ENCODE measurements at regions not wholly inside any gene's neighbourhood (a gene's known extent, or its start where the extent isn't known, plus 50 kb on each side); places are given as distances from the start of the nearest gene placed in this dataset.

DNA sequence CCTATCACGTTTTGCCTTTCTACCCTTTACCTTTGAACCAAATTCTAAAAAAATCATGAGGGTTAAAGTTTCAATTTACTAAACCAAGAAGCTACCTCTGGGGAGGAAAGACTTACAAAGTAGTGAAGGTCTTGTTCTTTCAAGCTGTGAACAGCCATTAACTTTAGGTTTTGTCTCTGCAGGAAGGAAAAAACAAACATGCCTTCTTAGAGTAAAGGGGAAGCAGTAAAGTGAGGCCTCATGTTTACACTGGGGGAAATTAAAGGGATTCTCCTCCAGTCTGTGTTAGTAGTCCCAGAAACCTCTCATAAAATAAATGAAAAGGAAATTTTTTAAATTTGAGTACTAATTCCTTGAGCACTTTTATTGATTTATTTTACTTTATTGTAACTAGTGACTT, 780.2 kb upstream of the ADGRL2 start:
- Mint-ChIP-seq H3K4me1 (no peaks in the 10 kb centered on the region), H3K27me3 (ENCODE audit: low read depth in 3 of 3) (no peaks in the 10 kb centered on the region), H3K27ac (no peak overlapping the region), H3K36me3 (no peaks in the 10 kb centered on the region), H3K4me3 (no peak overlapping the region), H3K9me3 (peaks cover 0 to 8% (median 2%) of the 10 kb centered on the region in 7 donors)
- TF ChIP-seq, protein P1, sequence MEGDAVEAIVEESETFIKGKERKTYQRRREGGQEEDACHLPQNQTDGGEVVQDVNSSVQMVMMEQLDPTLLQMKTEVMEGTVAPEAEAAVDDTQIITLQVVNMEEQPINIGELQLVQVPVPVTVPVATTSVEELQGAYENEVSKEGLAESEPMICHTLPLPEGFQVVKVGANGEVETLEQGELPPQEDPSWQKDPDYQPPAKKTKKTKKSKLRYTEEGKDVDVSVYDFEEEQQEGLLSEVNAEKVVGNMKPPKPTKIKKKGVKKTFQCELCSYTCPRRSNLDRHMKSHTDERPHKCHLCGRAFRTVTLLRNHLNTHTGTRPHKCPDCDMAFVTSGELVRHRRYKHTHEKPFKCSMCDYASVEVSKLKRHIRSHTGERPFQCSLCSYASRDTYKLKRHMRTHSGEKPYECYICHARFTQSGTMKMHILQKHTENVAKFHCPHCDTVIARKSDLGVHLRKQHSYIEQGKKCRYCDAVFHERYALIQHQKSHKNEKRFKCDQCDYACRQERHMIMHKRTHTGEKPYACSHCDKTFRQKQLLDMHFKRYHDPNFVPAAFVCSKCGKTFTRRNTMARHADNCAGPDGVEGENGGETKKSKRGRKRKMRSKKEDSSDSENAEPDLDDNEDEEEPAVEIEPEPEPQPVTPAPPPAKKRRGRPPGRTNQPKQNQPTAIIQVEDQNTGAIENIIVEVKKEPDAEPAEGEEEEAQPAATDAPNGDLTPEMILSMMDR (IDR thresholded peaks at IDR 0.05) = no peak
- Histone ChIP-seq H2AFZ (ENCODE audit: insufficient read depth, low read depth, low read length, poor library complexity, severe bottlenecking) (no peak overlapping the region), H3K4me2 (replicated peaks; ENCODE audit: extremely low read depth, low read length, poor library complexity, severe bottlenecking) (no peak overlapping the region), H3K9ac (ENCODE audit: insufficient read depth, low read length, poor library complexity, severe bottlenecking) (no peak overlapping the region), H3K27me3 (ENCODE audit: control insufficient read depth in 2 of 2, insufficient read depth in 2 of 2, low read length in 2 of 2) (no peaks in the 10 kb centered on the region), H3K9me3 (replicated peaks in 1 of 2; ENCODE audit: control insufficient read depth in 1 of 2, insufficient read depth in 1 of 2, low read length in 2 of 2) (peaks cover 0 to 3% of the 10 kb centered on the region in 2 donors), H4K20me1 (ENCODE audit: insufficient read depth, low read length) (no peaks in the 10 kb centered on the region), H3K27ac (ENCODE audit: low read depth in 1 of 2, low read length in 2 of 2) (no peak overlapping the region), H3K79me2 (ENCODE audit: insufficient read depth, low read length) (no peaks in the 10 kb centered on the region), H3K36me3 (replicated peaks in 1 of 2; ENCODE audit: control insufficient read depth in 1 of 2, insufficient read depth in 2 of 2, low read length in 2 of 2) (no peaks in the 10 kb centered on the region), H3K4me1 (ENCODE audit: control insufficient read depth in 1 of 2, insufficient read depth in 2 of 2, low read length in 2 of 2) (no peaks in the 10 kb centered on the region), H3K4me3 (replicated peaks in 1 of 3; ENCODE audit: low read depth in 2 of 3, low read length in 3 of 3) (no peak overlapping the region)
- no peak for DNase-seq
- intact Hi-C loops (cut with micrococcal nuclease) = no loop called here
- WGBS (ENCODE audit: insufficient coverage) = no CpG with 5 or more reads among the region's 1 CpG

DNA sequence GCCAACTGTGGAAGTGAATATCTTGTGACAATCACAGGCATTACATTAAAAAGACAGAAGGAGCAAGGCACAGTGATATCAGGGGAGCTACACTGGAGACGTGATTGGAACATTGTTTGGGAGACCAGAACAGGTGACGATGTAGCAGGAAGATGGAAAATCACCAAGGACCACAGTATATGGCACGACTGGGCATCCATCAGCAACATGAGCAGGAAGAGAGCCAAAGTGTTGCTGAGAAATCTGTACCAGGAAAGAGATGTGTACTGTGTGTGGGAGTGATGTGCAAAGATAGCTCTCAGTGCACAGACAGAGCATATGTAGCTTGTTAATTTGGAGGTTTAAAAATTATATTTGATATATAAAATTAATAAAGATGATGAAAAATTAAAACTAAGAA, 790.6 kb upstream of the ADGRL2 start:
- Histone ChIP-seq H3K9ac (ENCODE audit: insufficient read depth, low read length, poor library complexity, severe bottlenecking) (no peak overlapping the region), H3K4me2 (replicated peaks; ENCODE audit: extremely low read depth, low read length, poor library complexity, severe bottlenecking) (no peak overlapping the region), H3K9me3 (replicated peaks in 1 of 2; ENCODE audit: control insufficient read depth in 1 of 2, insufficient read depth in 1 of 2, low read length in 2 of 2) (no peaks in the 10 kb centered on the region), H3K36me3 (replicated peaks in 1 of 2; ENCODE audit: control insufficient read depth in 1 of 2, insufficient read depth in 2 of 2, low read length in 2 of 2) (no peaks in the 10 kb centered on the region), H3K4me3 (replicated peaks in 1 of 3; ENCODE audit: low read depth in 2 of 3, low read length in 3 of 3) (no peak overlapping the region), H3K27ac (ENCODE audit: low read depth in 1 of 2, low read length in 2 of 2) (no peak overlapping the region), H2AFZ (ENCODE audit: insufficient read depth, low read depth, low read length, poor library complexity, severe bottlenecking) (no peak overlapping the region), H4K20me1 (ENCODE audit: insufficient read depth, low read length) (no peaks in the 10 kb centered on the region), H3K27me3 (ENCODE audit: control insufficient read depth in 2 of 2, insufficient read depth in 2 of 2, low read length in 2 of 2) (no peaks in the 10 kb centered on the region), H3K79me2 (ENCODE audit: insufficient read depth, low read length) (no peaks in the 10 kb centered on the region), H3K4me1 (ENCODE audit: control insufficient read depth in 1 of 2, insufficient read depth in 2 of 2, low read length in 2 of 2) (no peaks in the 10 kb centered on the region)
- H3K9me3 Mint-ChIP-seq = peaks cover 0 to 7% (median 2%) of the 10 kb centered on the region in 7 donors
- H3K4me3 Mint-ChIP-seq = no peak overlapping the region
- TF ChIP-seq, protein P1 (IDR thresholded peaks at IDR 0.05) = no peak
- 94% methylated on average over 3 of the region's 3 CpGs for WGBS (ENCODE audit: insufficient coverage)
- intact Hi-C loops (cut with micrococcal nuclease) = no loop called here
- DNase-seq = no peak
- H3K27ac Mint-ChIP-seq = no peak overlapping the region
- no peaks in the 10 kb centered on the region for H3K27me3 Mint-ChIP-seq (ENCODE audit: low read depth in 3 of 3)
- no peaks in the 10 kb centered on the region for H3K4me1 Mint-ChIP-seq
- H3K36me3 Mint-ChIP-seq = no peaks in the 10 kb centered on the region
